ENCODE measurements at regions not wholly inside any gene's neighbourhood (a gene's known extent, or its start where the extent isn't known, plus 50 kb on each side); places are given as distances from the start of the nearest gene placed in this dataset.

DNA sequence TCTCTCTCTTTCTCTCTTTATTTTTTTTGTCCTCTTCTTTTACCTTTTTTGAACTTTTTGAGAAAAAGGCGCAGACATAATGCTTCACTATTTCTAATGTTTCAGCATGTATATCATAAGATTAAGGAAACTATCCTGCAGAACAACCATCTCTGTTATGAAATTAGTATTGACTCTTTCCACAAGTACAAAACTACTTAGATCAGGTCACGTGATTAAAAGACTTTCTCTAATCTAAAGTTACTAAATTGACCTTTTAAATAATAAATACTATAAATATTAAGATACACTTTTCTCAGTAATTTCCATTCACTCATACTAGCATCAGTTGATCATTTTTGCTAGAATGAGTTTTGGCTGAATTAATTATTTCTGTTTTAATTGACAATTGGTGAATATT lies 844.5 kb upstream of the LRFN5 start:
- Histone ChIP-seq H2AFZ (ENCODE audit: low read length) (no peak overlapping the region), H3K9me3 (ENCODE audit: low read length) (no peaks in the 10 kb centered on the region), H3K4me1 (ENCODE audit: insufficient read depth, low read length) (no peaks in the 10 kb centered on the region), H3K9me2 (replicated peaks; ENCODE audit: low read length) (no peaks in the 10 kb centered on the region), H3K27me3 (ENCODE audit: low read length) (no peaks in the 10 kb centered on the region), H3K36me3 (ENCODE audit: low read depth, low read length) (no peaks in the 10 kb centered on the region), H3K27ac (ENCODE audit: low read length) (no peak overlapping the region), H4K20me1 (ENCODE audit: low read length) (no peaks in the 10 kb centered on the region), H3K9ac (ENCODE audit: low read length) (no peak overlapping the region), H3K4me3 (ENCODE audit: low read length) (no peak overlapping the region), H3K79me2 (ENCODE audit: low read length) (no peaks in the 10 kb centered on the region), H3F3A (ENCODE audit: low read length, unreplicated experiment) (no peaks in the 10 kb centered on the region), H3K4me2 (ENCODE audit: low read length) (no peak overlapping the region)
- no peak for DNase-seq
- intact Hi-C loops (cut with micrococcal nuclease) = no loop called here
- BruUV-seq (replicated peaks) = no TSS peak
- ATAC-seq = no peak
- CTCF ChIA-PET = no interaction called here
- TF ChIP-seq EZH2 (IDR thresholded peaks at IDR 0.05; ENCODE audit: low read length, unreplicated experiment) (no peak), EZH2phosphoT487 (IDR thresholded peaks at IDR 0.05; ENCODE audit: borderline replicate concordance, low read length) (no peak)
- TF ChIP-seq, protein P1, sequence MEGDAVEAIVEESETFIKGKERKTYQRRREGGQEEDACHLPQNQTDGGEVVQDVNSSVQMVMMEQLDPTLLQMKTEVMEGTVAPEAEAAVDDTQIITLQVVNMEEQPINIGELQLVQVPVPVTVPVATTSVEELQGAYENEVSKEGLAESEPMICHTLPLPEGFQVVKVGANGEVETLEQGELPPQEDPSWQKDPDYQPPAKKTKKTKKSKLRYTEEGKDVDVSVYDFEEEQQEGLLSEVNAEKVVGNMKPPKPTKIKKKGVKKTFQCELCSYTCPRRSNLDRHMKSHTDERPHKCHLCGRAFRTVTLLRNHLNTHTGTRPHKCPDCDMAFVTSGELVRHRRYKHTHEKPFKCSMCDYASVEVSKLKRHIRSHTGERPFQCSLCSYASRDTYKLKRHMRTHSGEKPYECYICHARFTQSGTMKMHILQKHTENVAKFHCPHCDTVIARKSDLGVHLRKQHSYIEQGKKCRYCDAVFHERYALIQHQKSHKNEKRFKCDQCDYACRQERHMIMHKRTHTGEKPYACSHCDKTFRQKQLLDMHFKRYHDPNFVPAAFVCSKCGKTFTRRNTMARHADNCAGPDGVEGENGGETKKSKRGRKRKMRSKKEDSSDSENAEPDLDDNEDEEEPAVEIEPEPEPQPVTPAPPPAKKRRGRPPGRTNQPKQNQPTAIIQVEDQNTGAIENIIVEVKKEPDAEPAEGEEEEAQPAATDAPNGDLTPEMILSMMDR (conservative IDR thresholded peaks at IDR 0.05; ENCODE audit: low read depth, low read length) = no peak
- POLR2A ChIA-PET (ENCODE audit: unreplicated experiment) = no interaction called here

DNA sequence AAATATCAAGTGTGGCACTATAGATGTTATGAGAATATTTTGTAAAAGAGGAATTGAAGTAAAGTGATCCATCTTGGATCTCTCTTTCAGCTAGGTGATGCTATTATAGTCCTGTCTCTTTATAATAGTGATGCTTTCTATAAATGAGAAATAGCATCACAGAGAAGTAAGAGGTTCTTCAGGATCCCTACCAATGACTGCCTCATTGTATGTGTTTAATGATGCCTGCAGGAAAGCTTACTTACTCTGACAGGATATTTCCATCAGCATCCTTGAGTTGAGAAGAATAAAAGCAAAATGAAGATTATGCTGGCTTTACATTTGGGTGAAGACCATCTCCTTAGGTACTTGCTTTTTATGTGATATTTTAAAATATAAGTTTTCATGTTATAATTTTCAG lies 846.0 kb upstream of the LRFN5 start:
- intact Hi-C loops (cut with micrococcal nuclease) = no loop called here

DNA sequence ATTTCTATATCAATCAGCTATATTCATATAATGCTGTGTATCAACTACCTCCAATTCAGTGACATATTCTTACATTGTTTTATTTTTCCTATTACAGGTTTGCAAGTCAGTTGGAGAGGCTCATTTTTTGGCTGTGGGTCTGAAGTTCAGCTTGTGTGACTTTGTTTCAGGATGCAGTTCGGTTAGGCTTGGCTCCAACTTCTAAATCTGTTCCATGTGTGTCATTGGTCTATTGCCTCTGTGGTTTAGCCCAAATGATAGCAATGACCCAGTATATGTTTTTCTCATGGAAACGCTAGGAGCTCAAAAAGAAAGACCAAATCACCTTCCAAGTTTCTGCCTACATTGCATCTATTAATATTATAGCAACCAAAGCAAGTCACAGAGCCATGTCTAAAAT lies 848.6 kb upstream of the LRFN5 start:
- no peaks in the 10 kb centered on the region for H3K9me2 ChIP-seq (replicated peaks; ENCODE audit: low read length)
- H3K4me1 ChIP-seq (ENCODE audit: insufficient read depth, low read length) = no peaks in the 10 kb centered on the region
- H3K4me3 ChIP-seq (ENCODE audit: low read length) = no peak overlapping the region
- no peaks in the 10 kb centered on the region for H3K9me3 ChIP-seq (ENCODE audit: low read length)
- H3K27ac ChIP-seq (ENCODE audit: low read length) = no peak overlapping the region
- no peaks in the 10 kb centered on the region for H3F3A ChIP-seq (ENCODE audit: low read length, unreplicated experiment)
- BruUV-seq (replicated peaks) = no TSS peak
- intact Hi-C loops (cut with micrococcal nuclease) = no loop called here
- POLR2A ChIA-PET (ENCODE audit: unreplicated experiment) = no interaction called here
- CTCF ChIA-PET = no interaction called here
- no peaks in the 10 kb centered on the region for H3K36me3 ChIP-seq (ENCODE audit: low read depth, low read length)
- no peaks in the 10 kb centered on the region for H4K20me1 ChIP-seq (ENCODE audit: low read length)
- H3K79me2 ChIP-seq (ENCODE audit: low read length) = no peaks in the 10 kb centered on the region
- ATAC-seq (no peak), DNase-seq (no peak)
- no peak overlapping the region for H3K9ac ChIP-seq (ENCODE audit: low read length)
- no peak overlapping the region for H3K4me2 ChIP-seq (ENCODE audit: low read length)
- TF ChIP-seq EZH2 (IDR thresholded peaks at IDR 0.05; ENCODE audit: low read length, unreplicated experiment) (no peak), EZH2phosphoT487 (IDR thresholded peaks at IDR 0.05; ENCODE audit: borderline replicate concordance, low read length) (no peak)
- TF ChIP-seq, protein P1 (conservative IDR thresholded peaks at IDR 0.05; ENCODE audit: low read depth, low read length) = no peak
- H3K27me3 ChIP-seq (ENCODE audit: low read length) = no peaks in the 10 kb centered on the region
- no peak overlapping the region for H2AFZ ChIP-seq (ENCODE audit: low read length)

More for the DNA sequence above, 846.0 kb upstream of the LRFN5 start:
- H3F3A ChIP-seq (ENCODE audit: low read length, unreplicated experiment) = no peaks in the 10 kb centered on the region
- no peak overlapping the region for H2AFZ ChIP-seq (ENCODE audit: low read length)
- no peaks in the 10 kb centered on the region for H4K20me1 ChIP-seq (ENCODE audit: low read length)
- no peak overlapping the region for H3K27ac ChIP-seq (ENCODE audit: low read length)
- ATAC-seq (no peak), DNase-seq (no peak)
- CTCF ChIA-PET = no interaction called here
- POLR2A ChIA-PET (ENCODE audit: unreplicated experiment) = no interaction called here
- H3K36me3 ChIP-seq (ENCODE audit: low read depth, low read length) = no peaks in the 10 kb centered on the region
- H3K9me3 ChIP-seq (ENCODE audit: low read length) = no peaks in the 10 kb centered on the region
- H3K9me2 ChIP-seq (replicated peaks; ENCODE audit: low read length) = no peaks in the 10 kb centered on the region
- H3K79me2 ChIP-seq (ENCODE audit: low read length) = no peaks in the 10 kb centered on the region
- H3K4me1 ChIP-seq (ENCODE audit: insufficient read depth, low read length) = no peaks in the 10 kb centered on the region
- H3K9ac ChIP-seq (ENCODE audit: low read length) = no peak overlapping the region
- H3K27me3 ChIP-seq (ENCODE audit: low read length) = no peaks in the 10 kb centered on the region
- H3K4me3 ChIP-seq (ENCODE audit: low read length) = no peak overlapping the region
- TF ChIP-seq EZH2 (IDR thresholded peaks at IDR 0.05; ENCODE audit: low read length, unreplicated experiment) (no peak), EZH2phosphoT487 (IDR thresholded peaks at IDR 0.05; ENCODE audit: borderline replicate concordance, low read length) (no peak)
- TF ChIP-seq, protein P1 (conservative IDR thresholded peaks at IDR 0.05; ENCODE audit: low read depth, low read length) = no peak
- no TSS peak for BruUV-seq (replicated peaks)
- H3K4me2 ChIP-seq (ENCODE audit: low read length) = no peak overlapping the region
